ENCODE measurements at regions not wholly inside any gene's neighbourhood (a gene's known extent, or its start where the extent isn't known, plus 50 kb on each side); places are given as distances from the start of the nearest gene placed in this dataset.

DNA sequence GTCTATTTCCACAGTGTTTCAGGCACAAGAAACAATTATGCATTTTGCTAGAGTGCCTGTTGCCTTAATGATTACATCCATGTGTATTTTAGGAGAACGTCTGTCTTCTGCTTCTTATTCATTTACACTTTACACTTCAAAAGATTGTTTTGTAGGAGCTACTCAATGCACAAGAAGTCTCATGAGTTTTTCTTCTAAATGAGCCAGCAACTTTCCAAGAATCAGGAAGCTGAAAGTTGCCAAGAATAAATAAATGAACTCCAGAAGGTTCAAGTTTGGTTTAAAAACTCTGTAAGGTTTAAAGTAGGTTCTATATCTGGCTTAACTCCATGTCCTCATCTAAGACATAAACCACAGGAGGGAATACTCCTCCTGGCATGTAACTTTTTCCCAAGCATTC lies 103.8 kb upstream of the ADPGK start:
- TF ChIP-seq, protein P1, sequence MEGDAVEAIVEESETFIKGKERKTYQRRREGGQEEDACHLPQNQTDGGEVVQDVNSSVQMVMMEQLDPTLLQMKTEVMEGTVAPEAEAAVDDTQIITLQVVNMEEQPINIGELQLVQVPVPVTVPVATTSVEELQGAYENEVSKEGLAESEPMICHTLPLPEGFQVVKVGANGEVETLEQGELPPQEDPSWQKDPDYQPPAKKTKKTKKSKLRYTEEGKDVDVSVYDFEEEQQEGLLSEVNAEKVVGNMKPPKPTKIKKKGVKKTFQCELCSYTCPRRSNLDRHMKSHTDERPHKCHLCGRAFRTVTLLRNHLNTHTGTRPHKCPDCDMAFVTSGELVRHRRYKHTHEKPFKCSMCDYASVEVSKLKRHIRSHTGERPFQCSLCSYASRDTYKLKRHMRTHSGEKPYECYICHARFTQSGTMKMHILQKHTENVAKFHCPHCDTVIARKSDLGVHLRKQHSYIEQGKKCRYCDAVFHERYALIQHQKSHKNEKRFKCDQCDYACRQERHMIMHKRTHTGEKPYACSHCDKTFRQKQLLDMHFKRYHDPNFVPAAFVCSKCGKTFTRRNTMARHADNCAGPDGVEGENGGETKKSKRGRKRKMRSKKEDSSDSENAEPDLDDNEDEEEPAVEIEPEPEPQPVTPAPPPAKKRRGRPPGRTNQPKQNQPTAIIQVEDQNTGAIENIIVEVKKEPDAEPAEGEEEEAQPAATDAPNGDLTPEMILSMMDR (IDR thresholded peaks at IDR 0.05; ENCODE audit: poor library complexity): no peak
- TF ChIP-seq EZH2phosphoT487 (IDR thresholded peaks at IDR 0.05; ENCODE audit: low read depth, severe bottlenecking, unreplicated experiment) (no peak), EZH2 (IDR thresholded peaks at IDR 0.05; ENCODE audit: borderline replicate concordance) (no peak)
- no peak overlapping the region for H3K27ac ChIP-seq
- no peaks in the 10 kb centered on the region for H4K20me1 ChIP-seq (ENCODE audit: insufficient read depth, poor library complexity, severe bottlenecking)
- no peaks in the 10 kb centered on the region for H3K27me3 ChIP-seq
- no peak overlapping the region for H3K4me2 ChIP-seq
- no peaks in the 10 kb centered on the region for H3K9me2 ChIP-seq (replicated peaks; ENCODE audit: insufficient read depth)
- no peak overlapping the region for H2AFZ ChIP-seq
- DNase-seq (ENCODE audit: low spot score): no peak
- no peaks in the 10 kb centered on the region for H3K79me2 ChIP-seq
- H3K4me1 ChIP-seq (ENCODE audit: insufficient read depth): no peaks in the 10 kb centered on the region
- H3K4me3 ChIP-seq: no peak overlapping the region
- no peaks in the 10 kb centered on the region for H3K9me3 ChIP-seq (ENCODE audit: low read depth)
- WGBS (ENCODE audit: low lambda C conversion rate, missing lambda C conversion rate): 73% methylated on average over 1 of the region's 1 CpG
- H3K36me3 ChIP-seq (replicated peaks; ENCODE audit: insufficient read depth, low read depth): no peaks in the 10 kb centered on the region

DNA sequence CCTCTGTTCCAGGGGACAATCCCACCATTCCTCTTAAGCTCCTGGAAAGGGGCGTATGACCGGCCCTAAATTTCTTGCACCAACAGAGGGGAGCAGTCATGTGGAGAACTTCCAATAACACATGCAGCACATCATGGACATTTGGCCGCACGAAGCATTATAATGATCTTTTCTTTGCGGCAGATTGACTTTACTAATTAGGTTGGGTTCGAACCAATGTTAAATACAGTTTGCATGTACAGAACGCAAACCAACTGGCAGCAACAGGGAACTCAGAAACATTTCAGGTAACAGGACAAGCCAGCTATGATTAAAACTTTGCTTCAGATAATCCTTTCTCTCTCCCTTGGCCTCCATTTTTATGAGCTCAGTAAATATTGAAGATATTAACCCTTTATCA lies 100.8 kb upstream of the ADPGK start:
- Histone ChIP-seq H3K9me3 (ENCODE audit: low read depth) (no peaks in the 10 kb centered on the region), H3K4me1 (ENCODE audit: insufficient read depth) (no peaks in the 10 kb centered on the region), H3K27ac (no peak overlapping the region), H2AFZ (no peak overlapping the region), H3K4me2 (no peak overlapping the region), H4K20me1 (ENCODE audit: insufficient read depth, poor library complexity, severe bottlenecking) (no peaks in the 10 kb centered on the region), H3K36me3 (replicated peaks; ENCODE audit: insufficient read depth, low read depth) (no peaks in the 10 kb centered on the region), H3K9me2 (replicated peaks; ENCODE audit: insufficient read depth) (no peaks in the 10 kb centered on the region), H3K4me3 (no peak overlapping the region), H3K79me2 (no peaks in the 10 kb centered on the region), H3K27me3 (no peaks in the 10 kb centered on the region)
- WGBS (ENCODE audit: low lambda C conversion rate, missing lambda C conversion rate): 97% methylated on average over 7 of the region's 7 CpGs
- TF ChIP-seq EZH2 (IDR thresholded peaks at IDR 0.05; ENCODE audit: borderline replicate concordance): no peak
- no peak for DNase-seq (ENCODE audit: low spot score)

DNA sequence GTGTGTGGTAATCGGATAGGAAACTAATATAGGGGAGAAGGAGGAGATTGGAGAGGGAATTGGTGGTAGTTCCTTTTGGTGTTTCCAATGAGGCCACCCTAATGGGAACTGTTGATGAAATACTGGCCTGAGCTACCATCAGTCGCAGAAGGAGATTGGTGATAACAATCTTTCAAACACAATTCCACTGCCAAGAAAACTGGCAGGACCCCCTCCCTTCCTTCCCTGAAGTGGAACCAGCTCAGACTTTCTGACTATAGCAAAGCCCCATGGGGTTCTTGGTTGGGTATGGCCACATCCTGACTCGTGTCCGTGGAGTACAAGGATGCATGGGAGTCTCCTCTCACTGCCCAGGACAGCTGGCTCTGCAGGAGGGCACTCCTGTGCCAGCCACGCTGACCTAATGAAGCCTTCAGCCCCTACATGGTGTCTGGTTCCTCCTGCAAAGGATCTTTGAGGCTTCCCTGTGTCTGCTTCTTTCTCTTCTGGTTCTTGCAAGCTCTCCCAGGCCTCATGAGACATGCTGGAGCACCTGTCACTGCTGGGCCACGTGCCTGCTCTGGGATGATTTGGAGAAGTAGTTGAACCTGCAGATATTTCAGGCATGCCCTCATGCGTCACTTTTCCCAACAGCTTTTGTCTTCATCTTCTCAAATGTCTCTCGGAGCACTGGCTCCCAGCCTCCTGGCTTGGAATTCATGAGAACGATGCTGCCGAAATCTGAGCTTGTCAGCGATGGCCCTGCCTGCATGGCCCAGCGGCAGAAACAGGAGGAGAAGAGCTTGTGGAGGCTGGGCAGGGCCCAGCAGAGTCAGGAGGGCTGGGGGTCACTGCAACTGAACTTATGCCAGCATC lies 90.0 kb upstream of the ADPGK start:
- Histone ChIP-seq H4K20me1 (ENCODE audit: insufficient read depth, poor library complexity, severe bottlenecking) (no peaks in the 10 kb centered on the region), H3K36me3 (replicated peaks; ENCODE audit: insufficient read depth, low read depth) (no peaks in the 10 kb centered on the region), H3K79me2 (no peaks in the 10 kb centered on the region), H3K27ac (no peak overlapping the region), H3K4me1 (ENCODE audit: insufficient read depth) (no peaks in the 10 kb centered on the region), H3K27me3 (no peaks in the 10 kb centered on the region), H3K9me2 (replicated peaks; ENCODE audit: insufficient read depth) (no peaks in the 10 kb centered on the region), H3K4me2 (no peak overlapping the region), H3K4me3 (no peak overlapping the region), H2AFZ (no peak overlapping the region), H3K9me3 (ENCODE audit: low read depth) (no peaks in the 10 kb centered on the region)
- TF ChIP-seq, protein P1 (IDR thresholded peaks at IDR 0.05; ENCODE audit: poor library complexity): no peak
- no peak for TF ChIP-seq EZH2 (IDR thresholded peaks at IDR 0.05; ENCODE audit: borderline replicate concordance)
- TF ChIP-seq EZH2phosphoT487 (IDR thresholded peaks at IDR 0.05; ENCODE audit: low read depth, severe bottlenecking, unreplicated experiment): no peak
- no peak for DNase-seq (ENCODE audit: low spot score)
- 81% methylated on average over 12 of the region's 12 CpGs for WGBS (ENCODE audit: low lambda C conversion rate, missing lambda C conversion rate)

DNA sequence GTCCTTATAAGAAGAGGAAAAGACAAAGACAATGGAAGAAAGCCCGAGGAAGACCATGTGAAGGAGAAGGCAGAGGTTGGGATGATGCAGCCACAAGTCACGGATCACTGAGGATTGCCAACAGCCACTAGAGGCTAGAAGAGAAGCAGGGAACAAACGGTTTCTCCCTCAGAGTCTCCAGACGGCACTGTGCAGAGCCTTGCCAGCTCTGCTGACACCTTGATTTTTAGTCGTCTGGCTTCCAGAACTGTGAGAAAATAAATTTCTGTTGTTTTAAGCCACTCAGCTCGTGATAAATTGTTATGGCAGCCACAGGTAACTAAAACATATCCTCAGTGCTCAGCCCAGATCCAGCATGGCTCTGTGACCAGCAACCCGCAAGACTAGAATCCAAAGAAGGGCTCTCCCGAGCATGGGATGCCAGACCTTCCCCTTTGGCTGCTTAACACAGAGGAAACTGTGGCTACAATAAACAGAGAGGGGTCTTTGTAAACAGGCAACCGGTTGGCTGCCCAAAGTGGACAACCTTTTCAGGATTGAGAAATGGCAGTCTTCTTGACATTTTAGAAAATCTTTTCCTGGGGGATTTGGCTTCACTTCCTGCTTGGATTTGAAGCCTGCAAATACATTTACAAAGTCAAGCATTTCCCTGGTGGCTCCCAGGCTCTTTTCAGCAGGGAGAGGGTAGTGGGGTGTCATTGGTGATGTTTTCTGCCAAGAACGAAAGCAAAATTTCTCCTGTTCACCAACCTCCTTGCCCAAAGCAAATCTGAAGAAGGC lies 88.7 kb upstream of the ADPGK start:
- H3K36me3 ChIP-seq (replicated peaks; ENCODE audit: insufficient read depth, low read depth): no peaks in the 10 kb centered on the region
- H3K9me2 ChIP-seq (replicated peaks; ENCODE audit: insufficient read depth): no peaks in the 10 kb centered on the region
- no peaks in the 10 kb centered on the region for H3K79me2 ChIP-seq
- no peaks in the 10 kb centered on the region for H3K4me1 ChIP-seq (ENCODE audit: insufficient read depth)
- WGBS (ENCODE audit: low lambda C conversion rate, missing lambda C conversion rate): 72% methylated on average over 10 of the region's 10 CpGs
- H2AFZ ChIP-seq: no peak overlapping the region
- no peaks in the 10 kb centered on the region for H3K27me3 ChIP-seq
- TF ChIP-seq EZH2 (IDR thresholded peaks at IDR 0.05; ENCODE audit: borderline replicate concordance): no peak
- TF ChIP-seq EZH2phosphoT487 (IDR thresholded peaks at IDR 0.05; ENCODE audit: low read depth, severe bottlenecking, unreplicated experiment): no peak
- TF ChIP-seq, protein P1 (IDR thresholded peaks at IDR 0.05; ENCODE audit: poor library complexity): no peak
- H4K20me1 ChIP-seq (ENCODE audit: insufficient read depth, poor library complexity, severe bottlenecking): no peaks in the 10 kb centered on the region
- H3K4me3 ChIP-seq: no peak overlapping the region
- DNase-seq (ENCODE audit: low spot score): no peak
- H3K9me3 ChIP-seq (ENCODE audit: low read depth): no peaks in the 10 kb centered on the region
- no peak overlapping the region for H3K4me2 ChIP-seq
- no peak overlapping the region for H3K27ac ChIP-seq

All from hepatocyte (in vitro differentiated cells).